Stomach (tissue), 4 donors: ENCODE measurements at regions not wholly inside any gene's neighbourhood (a gene's known extent, or its start where the extent isn't known, plus 50 kb on each side); places are given as distances from the start of the nearest gene placed in this dataset.

ENCODE experiments used
- EP300 ChIP-seq: sonication (generic); formaldehyde crosslinking; IDR thresholded peaks from one replicate; pipeline ENCODE4 v1.6.1; 2017; ENCODE audit warnings: antibody characterized with exemption
- POLR2A ChIP-seq, 4 donors: fragments of 450-650 bp; IDR thresholded peaks; one replicate each; pipeline ENCODE4 v1.6.1; 2016; ENCODE audit warnings: antibody characterized with exemption in 4 of 4, control low read depth in 2 of 4, mild to moderate bottlenecking in 1 of 4, moderate library complexity in 1 of 4
- TF ChIP-seq, protein P1 (sequence below), 7 experiments: fragments of 450-650 bp in 4 of 7; fragments of 200-600 bp in 3 of 7; sonication (generic) in 3 of 7; IDR thresholded peaks; one replicate each; pipeline ENCODE4 v1.5.1; 2016 to 2019; ENCODE audit warnings: antibody characterized with exemption in 7 of 7, control low read depth in 2 of 7, mild to moderate bottlenecking in 1 of 7

DNA sequence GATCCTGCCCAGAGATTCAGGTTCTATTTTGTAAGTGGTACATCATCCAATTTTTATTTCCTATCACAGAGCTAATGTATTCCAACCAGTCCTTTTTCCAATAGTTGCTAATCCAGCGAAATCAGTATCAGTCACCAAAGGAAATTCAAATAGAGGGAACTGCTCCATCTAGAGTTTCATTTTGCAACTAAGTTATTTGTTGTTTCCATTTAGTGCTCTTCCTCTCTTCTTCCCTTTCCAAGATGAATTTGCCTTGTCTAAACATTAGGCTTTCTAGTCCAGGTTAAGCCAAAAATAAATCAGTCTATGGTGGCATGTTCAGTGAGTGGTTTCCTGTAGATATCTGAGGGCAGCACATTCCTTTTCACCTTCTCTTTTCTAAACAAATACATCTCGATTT, 79.8 kb upstream of the SPATA31D4 start:
- TF ChIP-seq, protein P1, sequence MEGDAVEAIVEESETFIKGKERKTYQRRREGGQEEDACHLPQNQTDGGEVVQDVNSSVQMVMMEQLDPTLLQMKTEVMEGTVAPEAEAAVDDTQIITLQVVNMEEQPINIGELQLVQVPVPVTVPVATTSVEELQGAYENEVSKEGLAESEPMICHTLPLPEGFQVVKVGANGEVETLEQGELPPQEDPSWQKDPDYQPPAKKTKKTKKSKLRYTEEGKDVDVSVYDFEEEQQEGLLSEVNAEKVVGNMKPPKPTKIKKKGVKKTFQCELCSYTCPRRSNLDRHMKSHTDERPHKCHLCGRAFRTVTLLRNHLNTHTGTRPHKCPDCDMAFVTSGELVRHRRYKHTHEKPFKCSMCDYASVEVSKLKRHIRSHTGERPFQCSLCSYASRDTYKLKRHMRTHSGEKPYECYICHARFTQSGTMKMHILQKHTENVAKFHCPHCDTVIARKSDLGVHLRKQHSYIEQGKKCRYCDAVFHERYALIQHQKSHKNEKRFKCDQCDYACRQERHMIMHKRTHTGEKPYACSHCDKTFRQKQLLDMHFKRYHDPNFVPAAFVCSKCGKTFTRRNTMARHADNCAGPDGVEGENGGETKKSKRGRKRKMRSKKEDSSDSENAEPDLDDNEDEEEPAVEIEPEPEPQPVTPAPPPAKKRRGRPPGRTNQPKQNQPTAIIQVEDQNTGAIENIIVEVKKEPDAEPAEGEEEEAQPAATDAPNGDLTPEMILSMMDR (IDR thresholded peaks at IDR 0.05), result peak in 5 of 7 experiments; percentile 7 to 60 (median 43)
- TF ChIP-seq EP300, result no peak
- TF ChIP-seq POLR2A (IDR thresholded peaks at IDR 0.05), result no peak
